HEK293 (cell line): ENCODE measurements at regions not wholly inside any gene's neighbourhood (a gene's known extent, or its start where the extent isn't known, plus 50 kb on each side); places are given as distances from the start of the nearest gene placed in this dataset.

Experiments
- CTCF ChIP-seq: fragments of 450-650 bp; formaldehyde crosslinking; IDR thresholded peaks from 2 replicates; pipeline ENCODE4 v1.5.1; 2016; ENCODE audit warnings: missing biosample characterization, missing genetic modification characterization
- ZNF133 ChIP-seq: fragments of 450-650 bp; formaldehyde crosslinking; IDR thresholded peaks from 2 replicates; pipeline ENCODE4 v1.5.1; 2016; ENCODE audit warnings: missing biosample characterization, missing genetic modification characterization

- no peak for TF ChIP-seq CTCF (tag by site-specific recombination)
- no peak for TF ChIP-seq ZNF133 (tag by site-specific recombination)
Observed at GRCh38 chr15:47870956-47871625, 153.8 kb downstream of the SEMA6D start.
